ENCODE measurements at regions not wholly inside any gene's neighbourhood (a gene's known extent, or its start where the extent isn't known, plus 50 kb on each side); places are given as distances from the start of the nearest gene placed in this dataset.

DNA sequence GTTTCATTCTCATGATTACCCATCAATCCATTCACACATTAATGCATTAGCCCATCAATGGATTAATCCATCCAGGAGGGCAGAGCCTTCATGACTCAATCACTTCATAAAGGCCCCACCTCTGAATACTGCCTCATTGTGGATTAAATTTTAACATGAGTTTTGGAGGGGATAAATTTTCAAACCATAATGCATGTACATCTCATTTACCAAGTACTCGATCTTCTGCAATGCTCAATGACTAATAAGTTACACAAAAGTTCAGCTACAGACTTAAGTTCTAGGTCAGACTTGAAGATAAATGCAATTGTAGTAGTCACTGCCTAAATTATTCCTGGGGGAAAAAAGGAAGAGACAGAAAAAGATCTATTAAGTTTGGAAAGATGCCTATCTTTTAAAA lies 120.0 kb upstream of the OSR1 start:
- intact Hi-C loops (cut with micrococcal nuclease; ENCODE audit: unreplicated experiment) = no loop called here
- ChIA-PET POLR2A (interaction anchor here (0.6 kb wide), 1 partner anchor 576 kb away, joined by 3 read pairs; no protein-coding TSS in a partner anchor), SMC1A (ENCODE audit: uncharacterized antibody, unreplicated experiment) (no interaction called here), CTCF (no interaction called here), RAD21 (ENCODE audit: unreplicated experiment) (no interaction called here)
- FAIRE-seq (no peak), ATAC-seq (no peak), DNase-seq (ENCODE audit: low read depth, low spot score) (no peak)
- H2AFZ ChIP-seq (ENCODE audit: control insufficient read depth, low read depth, low read length) = no peak overlapping the region
- H3K27ac ChIP-seq (ENCODE audit: control insufficient read depth, insufficient read depth) = no peak overlapping the region
- H3K9ac ChIP-seq (ENCODE audit: control insufficient read depth, insufficient read depth, low read length) = no peak overlapping the region
- H3K9me3 ChIP-seq (replicated peaks; ENCODE audit: control insufficient read depth, insufficient read depth, low read length) = no peaks in the 10 kb centered on the region; the same call in 2 of the 3 replicates
- in situ Hi-C loops (cut with MboI) = no loop called here
- no peaks in the 10 kb centered on the region for H3K79me2 ChIP-seq (ENCODE audit: control insufficient read depth, insufficient read depth, low read length)
- H3K4me2 ChIP-seq (ENCODE audit: control insufficient read depth, insufficient read depth) = no peak overlapping the region
- no peaks in the 10 kb centered on the region for H3K36me3 ChIP-seq (ENCODE audit: control insufficient read depth in 2 of 2, insufficient read depth in 2 of 2, low read length in 1 of 2)
- no peaks in the 10 kb centered on the region for H3K27me3 ChIP-seq (replicated peaks in 1 of 2; ENCODE audit: control insufficient read depth in 2 of 2, insufficient read depth in 2 of 2, low read length in 1 of 2)
- no peaks in the 10 kb centered on the region for H3K4me1 ChIP-seq (ENCODE audit: control insufficient read depth, insufficient read depth, low read length)
- no peaks in the 10 kb centered on the region for H4K20me1 ChIP-seq (ENCODE audit: control insufficient read depth, insufficient read depth)
- BruUV-seq (replicated peaks) = no TSS peak
- H3K4me3 ChIP-seq = no peak overlapping the region
- TF ChIP-seq EGR1 (IDR thresholded peaks at IDR 0.05; ENCODE audit: borderline replicate concordance in 1 of 2, low read depth in 2 of 2, low read length in 2 of 2) = no peak
- WGBS (ENCODE audit: insufficient coverage, insufficient replicate concordance, low lambda C conversion rate, missing lambda C conversion rate) = 0% methylated on average over 1 of the region's 1 CpG

GRCh38 chr2:19476327-19476726 lies 117.9 kb upstream of the OSR1 start:
- FAIRE-seq (no peak), ATAC-seq (no peak), DNase-seq (ENCODE audit: low read depth, low spot score) (no peak)
- ChIA-PET SMC1A (ENCODE audit: uncharacterized antibody, unreplicated experiment) (interaction anchor here (1.1 kb wide), 1 partner anchor 452 kb away, joined by 3 read pairs; no protein-coding TSS in a partner anchor), CTCF (no interaction called here), POLR2A (no interaction called here), RAD21 (ENCODE audit: unreplicated experiment) (no interaction called here)
- H3K27me3 ChIP-seq (replicated peaks in 1 of 2; ENCODE audit: control insufficient read depth in 2 of 2, insufficient read depth in 2 of 2, low read length in 1 of 2) = no peaks in the 10 kb centered on the region
- H3K36me3 ChIP-seq (ENCODE audit: control insufficient read depth in 2 of 2, insufficient read depth in 2 of 2, low read length in 1 of 2) = no peaks in the 10 kb centered on the region
- 0% methylated on average over 2 of the region's 2 CpGs for WGBS (ENCODE audit: insufficient coverage, insufficient replicate concordance, low lambda C conversion rate, missing lambda C conversion rate)
- TF ChIP-seq, protein P1, sequence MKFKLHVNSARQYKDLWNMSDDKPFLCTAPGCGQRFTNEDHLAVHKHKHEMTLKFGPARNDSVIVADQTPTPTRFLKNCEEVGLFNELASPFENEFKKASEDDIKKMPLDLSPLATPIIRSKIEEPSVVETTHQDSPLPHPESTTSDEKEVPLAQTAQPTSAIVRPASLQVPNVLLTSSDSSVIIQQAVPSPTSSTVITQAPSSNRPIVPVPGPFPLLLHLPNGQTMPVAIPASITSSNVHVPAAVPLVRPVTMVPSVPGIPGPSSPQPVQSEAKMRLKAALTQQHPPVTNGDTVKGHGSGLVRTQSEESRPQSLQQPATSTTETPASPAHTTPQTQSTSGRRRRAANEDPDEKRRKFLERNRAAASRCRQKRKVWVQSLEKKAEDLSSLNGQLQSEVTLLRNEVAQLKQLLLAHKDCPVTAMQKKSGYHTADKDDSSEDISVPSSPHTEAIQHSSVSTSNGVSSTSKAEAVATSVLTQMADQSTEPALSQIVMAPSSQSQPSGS (IDR thresholded peaks at IDR 0.05; ENCODE audit: low read length) = no peak
- TF ChIP-seq RAD51 (IDR thresholded peaks at IDR 0.05) = no peak
- no peak for TF ChIP-seq NFXL1 (IDR thresholded peaks at IDR 0.05; ENCODE audit: borderline replicate concordance)
- no peaks in the 10 kb centered on the region for H3K79me2 ChIP-seq (ENCODE audit: control insufficient read depth, insufficient read depth, low read length)
- no peak overlapping the region for H2AFZ ChIP-seq (ENCODE audit: control insufficient read depth, low read depth, low read length)
- intact Hi-C loops (cut with micrococcal nuclease; ENCODE audit: unreplicated experiment) = no loop called here
- no peak overlapping the region for H3K4me3 ChIP-seq
- H3K9me3 ChIP-seq (replicated peaks; ENCODE audit: control insufficient read depth, insufficient read depth, low read length) = no peaks in the 10 kb centered on the region; the same call in 2 of the 3 replicates
- no peak overlapping the region for H3K9ac ChIP-seq (ENCODE audit: control insufficient read depth, insufficient read depth, low read length)
- H4K20me1 ChIP-seq (ENCODE audit: control insufficient read depth, insufficient read depth) = no peaks in the 10 kb centered on the region
- H3K27ac ChIP-seq (ENCODE audit: control insufficient read depth, insufficient read depth) = no peak overlapping the region
- in situ Hi-C loops (cut with MboI) = no loop called here
- no peak overlapping the region for H3K4me2 ChIP-seq (ENCODE audit: control insufficient read depth, insufficient read depth)
- no TSS peak for BruUV-seq (replicated peaks)
- no peaks in the 10 kb centered on the region for H3K4me1 ChIP-seq (ENCODE audit: control insufficient read depth, insufficient read depth, low read length)

Measured in GM12878 (cell line).